ENCODE measurements at regions not wholly inside any gene's neighbourhood (a gene's known extent, or its start where the extent isn't known, plus 50 kb on each side); places are given as distances from the start of the nearest gene placed in this dataset.

- no peak for DNase-seq (ENCODE audit: extremely low spot score)
- no peak overlapping the region for H3K27ac ChIP-seq (replicated peaks in 1 of 4)
- no peaks in the 10 kb centered on the region for H3K9me3 ChIP-seq
- H3K4me1 ChIP-seq: peaks cover 5 to 37% (median 29%) of the 10 kb centered on the region in 4 donors
- H3K4me3 ChIP-seq: no peak overlapping the region
- intact Hi-C loops (cut with DNase I): no loop called here
- no peak for TF ChIP-seq EP300 (IDR thresholded peaks at IDR 0.05)
- no peak for TF ChIP-seq POLR2A (IDR thresholded peaks at IDR 0.05; ENCODE audit: low read depth)
- no peak for TF ChIP-seq CTCF (IDR thresholded peaks at IDR 0.05)
- TF ChIP-seq POLR2AphosphoS5 (IDR thresholded peaks at IDR 0.05): no peak
- H3K27me3 ChIP-seq: no peaks in the 10 kb centered on the region
- no peaks in the 10 kb centered on the region for H3K36me3 ChIP-seq
- 87% methylated on average over 20 of the region's 20 CpGs for WGBS
Measured at GRCh38 chr20:50298554-50299324, 108.1 kb downstream of the CEBPB start.

GRCh38 chr20:50299325-50299629 is 108.6 kb downstream of the CEBPB start:
- no peak for DNase-seq (ENCODE audit: extremely low spot score)
- no peaks in the 10 kb centered on the region for H3K27me3 ChIP-seq
- H3K27ac ChIP-seq (replicated peaks in 1 of 4): no peak overlapping the region
- H3K4me1 ChIP-seq: peaks cover 10 to 41% (median 34%) of the 10 kb centered on the region in 4 donors
- WGBS: 92% methylated on average over 6 of the region's 6 CpGs
- no peaks in the 10 kb centered on the region for H3K9me3 ChIP-seq
- intact Hi-C loops (cut with DNase I): no loop called here
- no peaks in the 10 kb centered on the region for H3K36me3 ChIP-seq
- H3K4me3 ChIP-seq: no peak overlapping the region
- TF ChIP-seq POLR2A (IDR thresholded peaks at IDR 0.05; ENCODE audit: low read depth): no peak
- no peak for TF ChIP-seq POLR2AphosphoS5 (IDR thresholded peaks at IDR 0.05)
- no peak for TF ChIP-seq CTCF (IDR thresholded peaks at IDR 0.05)
- no peak for TF ChIP-seq EP300 (IDR thresholded peaks at IDR 0.05)

- Histone ChIP-seq H3K4me3 (no peak overlapping the region), H3K36me3 (no peaks in the 10 kb centered on the region), H3K27ac (replicated peaks in 1 of 4) (no peak overlapping the region), H3K9me3 (no peaks in the 10 kb centered on the region), H3K27me3 (no peaks in the 10 kb centered on the region), H3K4me1 (peaks cover 22 to 51% (median 50%) of the 10 kb centered on the region in 4 donors)
- DNase-seq (ENCODE audit: extremely low spot score): no peak
- 94% methylated on average over 3 of the region's 3 CpGs for WGBS
- intact Hi-C loops (cut with DNase I): loop anchor here (10.0 kb wide), 1 partner anchor 154 kb away; no protein-coding TSS in a partner anchor
- TF ChIP-seq POLR2AphosphoS5 (IDR thresholded peaks at IDR 0.05): no peak
- TF ChIP-seq POLR2A (IDR thresholded peaks at IDR 0.05; ENCODE audit: low read depth): no peak
- TF ChIP-seq CTCF (IDR thresholded peaks at IDR 0.05): no peak
- TF ChIP-seq EP300 (IDR thresholded peaks at IDR 0.05): no peak
Measured at GRCh38 chr20:50301165-50301564, 110.5 kb downstream of the CEBPB start.

- Histone ChIP-seq H3K27ac (replicated peaks in 1 of 4) (no peak overlapping the region), H3K36me3 (no peaks in the 10 kb centered on the region), H3K27me3 (no peaks in the 10 kb centered on the region), H3K4me3 (no peak overlapping the region), H3K9me3 (no peaks in the 10 kb centered on the region), H3K4me1 (peaks cover 28 to 54% (median 51%) of the 10 kb centered on the region in 4 donors)
- DNase-seq (ENCODE audit: extremely low spot score): no peak
- TF ChIP-seq POLR2AphosphoS5 (IDR thresholded peaks at IDR 0.05) (no peak), POLR2A (IDR thresholded peaks at IDR 0.05; ENCODE audit: low read depth) (no peak), EP300 (IDR thresholded peaks at IDR 0.05) (no peak), CTCF (IDR thresholded peaks at IDR 0.05) (no peak)
- intact Hi-C loops (cut with DNase I): loop anchor here (10.0 kb wide), 1 partner anchor 153 kb away; no protein-coding TSS in a partner anchor
Measured at GRCh38 chr20:50301712-50302111, 111.1 kb downstream of the CEBPB start.

All from esophagus muscularis mucosa (tissue), 4 donors.